WTC11 (cell line): ENCODE measurements at regions not wholly inside any gene's neighbourhood (a gene's known extent, or its start where the extent isn't known, plus 50 kb on each side); places are given as distances from the start of the nearest gene placed in this dataset.

ENCODE experiments used
- ATAC-seq: fragments of 200-7000 bp; cut with Tn5 transposase; 2 replicates; pipeline ENCODE4 v1.10.0; 2021; ENCODE audit warnings: mild to moderate bottlenecking, moderate library complexity
- CTCF ChIA-PET: fragments of 300-600 bp; sonication (Branson Sonifier 250); formaldehyde crosslinking; loops from one replicate; lab custom pipeline; 2021; ENCODE audit warnings: antibody characterized with exemption; lab: Charles Lee
- POLR2A ChIA-PET: fragments of 350-600 bp; sonication (Branson Sonifier 250); formaldehyde crosslinking; loops from one replicate; lab custom pipeline; 2021; ENCODE audit warnings: antibody characterized with exemption; lab: Charles Lee
- DNase-seq: peaks from one replicate; pipeline ENCODE4 v3.0.0; 2021; ENCODE audit warnings: low spot score
- H3K27ac Mint-ChIP-seq: 2 replicates; pipeline ENCODE4 v1.8.0; 2021; ENCODE audit warnings: mixed read lengths
- H3K27me3 Mint-ChIP-seq: 2 replicates; pipeline ENCODE4 v1.8.0; 2021; ENCODE audit warnings: low read depth, mild to moderate bottlenecking, moderate library complexity, mixed read lengths
- H3K36me3 Mint-ChIP-seq: 2 replicates; pipeline ENCODE4 v1.8.0; 2021; ENCODE audit warnings: mixed read lengths
- H3K4me1 Mint-ChIP-seq: 2 replicates; pipeline ENCODE4 v1.8.0; 2022; ENCODE audit warnings: mixed read lengths
- H3K4me3 Mint-ChIP-seq: 2 replicates; pipeline ENCODE4 v1.8.0; 2021; ENCODE audit warnings: mild to moderate bottlenecking, moderate library complexity, mixed read lengths
- H3K9me3 Mint-ChIP-seq: 2 replicates; pipeline ENCODE4 v1.8.0; 2021; ENCODE audit warnings: mixed read lengths
- ARID4B ChIP-seq: sonication (generic); formaldehyde crosslinking; IDR thresholded peaks from 2 replicates; pipeline ENCODE4 v1.8.0; 2023; ENCODE audit warnings: missing genetic modification reagents, mild to moderate bottlenecking, borderline replicate concordance
- ATF2 ChIP-seq: sonication (generic); formaldehyde crosslinking; IDR thresholded peaks from 2 replicates; pipeline ENCODE4 v1.8.1; 2022; ENCODE audit warnings: low read depth, missing genetic modification reagents, borderline replicate concordance
- ATF3 ChIP-seq: sonication (generic); formaldehyde crosslinking; conservative IDR thresholded peaks from 2 replicates; pipeline ENCODE4 v1.8.1; 2022; ENCODE audit warnings: mild to moderate bottlenecking, missing genetic modification reagents
- CREB1 ChIP-seq: sonication (generic); formaldehyde crosslinking; IDR thresholded peaks from 2 replicates; pipeline ENCODE4 v1.8.0; 2023; ENCODE audit warnings: mild to moderate bottlenecking, missing genetic modification reagents
- CTCF ChIP-seq: fragments of 200-600 bp; IDR thresholded peaks from 2 replicates; pipeline ENCODE4 v1.8.0; 2022; ENCODE audit warnings: antibody characterized with exemption
- GABPB1 ChIP-seq: sonication (generic); formaldehyde crosslinking; IDR thresholded peaks from 2 replicates; pipeline ENCODE4 v1.8.1; 2023; ENCODE audit warnings: mild to moderate bottlenecking, missing genetic modification reagents
- IRF1 ChIP-seq: sonication (generic); formaldehyde crosslinking; IDR thresholded peaks from 2 replicates; pipeline ENCODE4 v1.8.0; 2023; ENCODE audit warnings: missing genetic modification reagents
- JAZF1 ChIP-seq: fragments of 250-450 bp; sonication (Bioruptor Pico); IDR thresholded peaks from 2 replicates; pipeline ENCODE4 v1.9.0; 2021; ENCODE audit warnings: moderate library complexity, mild to moderate bottlenecking, inconsistent platforms
- JUN ChIP-seq: sonication (generic); formaldehyde crosslinking; IDR thresholded peaks from 2 replicates; pipeline ENCODE4 v1.8.0; 2023; ENCODE audit warnings: mild to moderate bottlenecking, missing genetic modification reagents
- MAX ChIP-seq: sonication (generic); formaldehyde crosslinking; IDR thresholded peaks from 2 replicates; pipeline ENCODE4 v1.8.0; 2022; ENCODE audit warnings: mild to moderate bottlenecking, missing genetic modification reagents
- MLX ChIP-seq: sonication (generic); formaldehyde crosslinking; IDR thresholded peaks from 2 replicates; pipeline ENCODE4 v1.8.1; 2023; ENCODE audit warnings: mild to moderate bottlenecking, missing genetic modification reagents, moderate library complexity
- NFYB ChIP-seq: sonication (generic); formaldehyde crosslinking; conservative IDR thresholded peaks from 2 replicates; pipeline ENCODE4 v1.8.0; 2022; ENCODE audit warnings: low read depth, missing genetic modification reagents
- NR1H2 ChIP-seq: sonication (generic); formaldehyde crosslinking; IDR thresholded peaks from 2 replicates; pipeline ENCODE4 v1.9.0; 2021; ENCODE audit warnings: mild to moderate bottlenecking, moderate library complexity, missing genetic modification reagents
- PRRX2 ChIP-seq: fragments of 250-450 bp; sonication (Bioruptor Pico); IDR thresholded peaks from 2 replicates; pipeline ENCODE4 v1.8.0; 2021; ENCODE audit warnings: mild to moderate bottlenecking
- SMAD3 ChIP-seq: sonication (generic); formaldehyde crosslinking; IDR thresholded peaks from 2 replicates; pipeline ENCODE4 v1.8.0; 2022; ENCODE audit warnings: missing genetic modification reagents, mild to moderate bottlenecking, borderline replicate concordance
- SP1 ChIP-seq: sonication (generic); formaldehyde crosslinking; conservative IDR thresholded peaks from 2 replicates; pipeline ENCODE4 v1.8.1; 2022; ENCODE audit warnings: missing genetic modification reagents
- TEAD1 ChIP-seq: sonication (generic); formaldehyde crosslinking; IDR thresholded peaks from 2 replicates; pipeline ENCODE4 v1.8.0; 2022; ENCODE audit warnings: mild to moderate bottlenecking, missing genetic modification reagents
- USF2 ChIP-seq: sonication (generic); formaldehyde crosslinking; IDR thresholded peaks from 2 replicates; pipeline ENCODE4 v1.8.1; 2023; ENCODE audit warnings: mild to moderate bottlenecking, missing genetic modification reagents, moderate library complexity
- ZMAT4 ChIP-seq: fragments of 250-450 bp; sonication (Bioruptor Pico); IDR thresholded peaks from 2 replicates; pipeline ENCODE4 v1.9.0; 2021; ENCODE audit warnings: mild to moderate bottlenecking
- ZNF219 ChIP-seq: sonication (generic); formaldehyde crosslinking; IDR thresholded peaks from 2 replicates; pipeline ENCODE4 v1.8.0; 2023; ENCODE audit warnings: missing genetic modification reagents, mild to moderate bottlenecking, borderline replicate concordance
- ZNF263 ChIP-seq: sonication (generic); formaldehyde crosslinking; IDR thresholded peaks from 2 replicates; pipeline ENCODE4 v1.8.1; 2022; ENCODE audit warnings: low read depth, mild to moderate bottlenecking, moderate library complexity, missing genetic modification reagents
- ZSCAN18 ChIP-seq: fragments of 250-450 bp; sonication (Bioruptor Pico); IDR thresholded peaks from 2 replicates; pipeline ENCODE4 v2.1.2; 2022; ENCODE audit warnings: mild to moderate bottlenecking, moderate library complexity
- TF ChIP-seq, protein P1 (sequence below): fragments of 250-450 bp; sonication (Bioruptor Pico); conservative IDR thresholded peaks from 2 replicates; pipeline ENCODE4 v1.9.0; 2021; ENCODE audit warnings: mild to moderate bottlenecking

GRCh38 chr7:32378988-32379387, 111.2 kb downstream of the LSM5 start (continued):
- TF ChIP-seq ARID4B (CRISPR knock-in tag), result no peak
- TF ChIP-seq JAZF1, result no peak
- TF ChIP-seq USF2 (CRISPR knock-in tag), result no peak
- no peak for TF ChIP-seq SP1
- no peak for TF ChIP-seq SMAD3
- no peak for TF ChIP-seq ZNF219 (CRISPR knock-in tag)
- TF ChIP-seq ATF2 (CRISPR knock-in tag), result no peak
- no peak for TF ChIP-seq PRRX2

- CTCF ChIA-PET, result no interaction called here
- DNase-seq (no peak), ATAC-seq (no peak)
- Mint-ChIP-seq H3K4me1 (no peaks in the 10 kb centered on the region), H3K27me3 (peaks cover 6% of the 10 kb centered on the region), H3K9me3 (peaks cover 27% of the 10 kb centered on the region), H3K4me3 (no peak overlapping the region), H3K36me3 (no peaks in the 10 kb centered on the region; the same call in 1 of the 2 replicates), H3K27ac (no peak overlapping the region)
- POLR2A ChIA-PET, result no interaction called here
- TF ChIP-seq ZNF263 (CRISPR knock-in tag), result no peak
- no peak for TF ChIP-seq SMAD3
- TF ChIP-seq MAX (CRISPR knock-in tag), result no peak
- no peak for TF ChIP-seq GABPB1 (CRISPR knock-in tag)
- TF ChIP-seq ZMAT4 (CRISPR knock-in tag), result no peak
- TF ChIP-seq, protein P1, sequence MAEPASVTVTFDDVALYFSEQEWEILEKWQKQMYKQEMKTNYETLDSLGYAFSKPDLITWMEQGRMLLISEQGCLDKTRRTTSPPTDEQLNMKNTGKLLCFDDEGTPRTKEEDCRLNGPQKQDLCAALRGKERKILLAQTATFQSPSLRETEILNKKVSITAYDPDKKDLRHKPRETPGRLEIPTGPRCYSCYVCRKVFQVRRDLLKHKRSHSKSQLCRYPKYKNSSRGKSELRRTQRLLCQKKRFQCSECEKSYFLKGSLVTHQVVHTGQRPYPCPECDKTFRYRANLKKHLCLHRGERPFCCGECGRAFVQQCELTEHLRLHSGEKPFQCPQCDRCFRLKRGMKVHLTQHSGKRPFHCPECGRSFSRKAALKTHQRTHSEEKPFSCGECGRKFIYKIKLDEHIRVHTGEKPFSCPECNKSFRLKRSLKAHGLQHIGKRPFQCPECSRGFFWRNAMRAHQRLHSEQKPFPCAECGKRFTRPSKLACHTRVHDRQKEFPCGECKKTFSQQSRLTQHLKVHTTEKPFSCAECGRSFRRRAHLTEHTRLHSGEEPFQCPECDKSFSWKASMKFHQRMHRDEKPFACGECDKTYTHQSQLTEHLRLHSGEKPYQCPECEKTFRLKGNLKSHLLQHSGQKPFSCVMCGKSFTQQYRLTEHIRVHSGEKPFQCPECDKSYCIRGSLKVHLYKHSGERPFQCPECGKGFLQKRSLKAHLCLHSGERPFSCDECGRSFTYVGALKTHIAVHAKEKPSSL (CRISPR knock-in tag), result no peak
- TF ChIP-seq ZSCAN18 (CRISPR knock-in tag), result no peak
- no peak for TF ChIP-seq MLX (CRISPR knock-in tag)
- no peak for TF ChIP-seq CREB1 (CRISPR knock-in tag)
- no peak for TF ChIP-seq CTCF
- no peak for TF ChIP-seq NFYB (CRISPR knock-in tag)
- TF ChIP-seq IRF1 (CRISPR knock-in tag), result no peak
- TF ChIP-seq ATF3 (CRISPR knock-in tag), result no peak
- no peak for TF ChIP-seq TEAD1 (CRISPR knock-in tag)
- TF ChIP-seq NR1H2 (CRISPR knock-in tag), result no peak
- no peak for TF ChIP-seq JUN (CRISPR knock-in tag)
These were observed 125.6 kb downstream of the LSM5 start for GRCh38 chr7:32364581-32364980.
